ENCODE measurements at regions not wholly inside any gene's neighbourhood (a gene's known extent, or its start where the extent isn't known, plus 50 kb on each side); places are given as distances from the start of the nearest gene placed in this dataset.
"Not testable (repeated sequence)": the region's sequence is repeated elsewhere in the genome, so short reads cannot be mapped to it uniquely, and the experiment has no call there.

DNA sequence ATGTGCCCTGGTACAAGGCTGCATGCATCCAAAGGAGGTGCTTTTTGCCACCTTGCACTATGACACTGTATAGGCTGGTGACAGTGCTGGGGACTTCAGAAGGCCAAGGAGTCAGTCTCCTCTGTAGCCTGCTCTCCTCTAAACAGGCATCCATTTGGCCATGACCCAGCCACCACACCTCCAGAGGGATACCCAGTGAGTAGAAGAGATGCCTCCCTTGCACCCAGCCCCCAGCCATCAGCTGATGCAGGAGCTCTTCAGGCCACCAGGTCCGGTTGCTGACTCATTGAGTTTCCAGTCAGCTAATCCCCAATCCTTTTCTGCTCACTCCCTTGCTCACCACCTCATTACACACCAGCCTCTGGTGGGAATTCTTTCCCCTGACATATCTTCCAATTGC, 99.8 kb downstream of the PJA1 start:
- Mint-ChIP-seq H3K27ac (no peak overlapping the region), H3K4me1 (no peaks in the 10 kb centered on the region), H3K36me3 (ENCODE audit: low read depth) (no peaks in the 10 kb centered on the region), H3K4me3 (no peak overlapping the region), H3K27me3 (no peaks in the 10 kb centered on the region), H3K9me3 (no peaks in the 10 kb centered on the region)
- no peak for DNase-seq
- CTCF ChIA-PET, result no interaction called here
- POLR2A ChIA-PET, result no interaction called here

DNA sequence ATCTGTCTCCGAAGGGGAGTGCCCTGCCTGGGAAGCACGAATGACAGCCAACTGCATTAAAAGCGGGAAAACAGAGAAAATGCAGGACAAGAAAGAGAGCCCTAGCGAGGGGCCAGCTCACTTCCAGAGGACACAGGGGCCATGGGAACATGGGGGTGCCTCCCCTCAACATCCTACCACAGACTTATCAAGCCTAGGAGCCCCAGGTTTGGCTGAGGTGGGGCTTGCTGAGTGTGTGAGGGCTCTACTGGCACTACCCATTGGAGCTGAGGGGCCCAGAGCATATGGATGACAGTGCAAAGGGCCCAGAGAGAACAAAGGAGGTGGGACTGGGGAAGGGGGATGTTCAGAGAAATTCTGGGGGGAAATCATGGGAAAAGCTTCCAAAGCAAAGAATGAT, 101.8 kb downstream of the PJA1 start:
- H3K4me1 Mint-ChIP-seq, result no peaks in the 10 kb centered on the region
- no peak overlapping the region for H3K27ac Mint-ChIP-seq
- no peaks in the 10 kb centered on the region for H3K36me3 Mint-ChIP-seq (ENCODE audit: low read depth)
- no peak overlapping the region for H3K4me3 Mint-ChIP-seq
- POLR2A ChIA-PET, result no interaction called here
- H3K27me3 Mint-ChIP-seq, result no peaks in the 10 kb centered on the region
- CTCF ChIA-PET, result no interaction called here
- H3K9me3 Mint-ChIP-seq, result no peaks in the 10 kb centered on the region
- no peak for DNase-seq

DNA sequence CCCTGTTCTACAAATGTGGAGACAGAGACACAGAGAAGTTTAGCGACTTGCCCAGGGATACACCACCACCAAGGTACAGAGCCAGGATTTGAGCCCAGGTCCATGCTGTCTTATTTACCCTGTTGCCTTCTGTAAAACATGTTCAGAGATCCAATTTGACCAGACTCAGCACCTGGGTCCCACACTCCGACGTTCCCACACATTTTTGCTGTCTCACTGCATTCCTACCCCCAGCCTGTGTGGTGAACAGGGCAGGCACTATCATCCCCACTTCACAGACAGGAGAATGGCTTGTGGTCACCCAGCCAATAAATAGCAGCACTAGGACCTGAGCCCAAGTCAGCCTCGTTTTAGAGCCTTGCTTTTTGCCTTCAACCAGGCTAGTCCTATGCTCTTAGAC, 102.8 kb downstream of the PJA1 start:
- ChIA-PET CTCF (no interaction called here), POLR2A (no interaction called here)
- Mint-ChIP-seq H3K4me1 (no peaks in the 10 kb centered on the region), H3K27me3 (no peaks in the 10 kb centered on the region), H3K4me3 (no peak overlapping the region), H3K36me3 (ENCODE audit: low read depth) (no peaks in the 10 kb centered on the region), H3K9me3 (no peaks in the 10 kb centered on the region), H3K27ac (no peak overlapping the region)
- no peak for DNase-seq

DNA sequence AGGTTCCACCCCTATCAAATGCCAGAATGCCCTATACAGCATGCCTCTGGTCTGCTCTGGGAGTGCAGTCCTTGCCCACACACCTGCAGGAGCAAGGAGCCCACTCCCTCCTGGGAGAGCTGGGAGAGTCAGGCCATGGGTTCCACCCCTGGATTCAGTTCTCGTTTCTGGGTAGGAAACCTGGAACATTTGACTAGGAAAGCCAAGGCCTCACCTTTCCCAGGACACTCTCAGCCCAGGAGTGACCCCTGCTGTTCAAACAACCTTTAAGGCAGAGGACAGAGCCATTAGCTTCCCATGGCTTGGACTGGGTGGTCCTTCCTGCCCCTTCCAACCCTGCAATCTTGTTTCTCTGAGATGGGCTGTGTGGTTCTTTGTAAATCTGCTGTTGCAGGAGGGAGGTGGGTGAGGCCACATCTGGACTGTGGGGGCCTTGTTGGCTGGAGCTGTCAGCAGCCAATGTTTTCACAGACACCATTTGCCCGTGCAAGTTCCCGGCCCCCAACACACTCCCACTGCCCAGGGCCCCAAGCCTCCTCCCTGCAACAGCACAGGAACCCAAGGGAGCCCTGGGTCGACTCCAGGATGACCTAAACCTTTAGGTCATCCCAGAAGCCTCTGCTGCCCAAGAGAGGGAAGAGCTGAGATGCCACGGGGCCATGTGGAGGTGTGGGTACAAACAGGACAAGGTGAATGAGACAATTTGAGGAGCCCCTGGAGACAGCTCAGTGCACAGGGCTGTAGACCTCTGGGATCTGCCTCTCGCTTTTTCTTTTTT, 104.4 kb downstream of the PJA1 start:
- CTCF ChIA-PET, result no interaction called here
- POLR2A ChIA-PET, result no interaction called here
- no peaks in the 10 kb centered on the region for H3K27me3 Mint-ChIP-seq
- no peaks in the 10 kb centered on the region for H3K36me3 Mint-ChIP-seq (ENCODE audit: low read depth)
- H3K27ac Mint-ChIP-seq, result no peak overlapping the region
- no peaks in the 10 kb centered on the region for H3K4me1 Mint-ChIP-seq
- no peaks in the 10 kb centered on the region for H3K9me3 Mint-ChIP-seq
- H3K4me3 Mint-ChIP-seq, result no peak overlapping the region
- no peak for DNase-seq

DNA sequence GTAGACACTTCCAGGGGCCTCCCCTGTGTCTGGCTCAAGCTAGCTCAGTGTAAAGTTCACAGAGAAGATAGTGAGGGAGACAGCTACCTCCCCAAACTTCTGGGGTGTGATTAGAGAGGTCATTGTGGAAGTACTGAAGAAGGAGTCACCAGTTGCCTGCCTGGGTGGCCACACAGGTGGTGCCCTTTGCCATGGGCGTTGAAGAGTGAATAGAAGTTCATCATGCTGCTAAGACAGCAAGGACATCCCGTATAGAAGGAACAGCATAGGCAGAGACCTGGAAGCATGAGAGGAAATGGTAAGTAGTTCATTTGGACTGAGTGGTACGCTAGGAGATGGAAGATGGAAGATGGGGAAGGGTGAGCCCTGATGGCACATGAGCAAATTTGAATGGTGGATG, 110.1 kb downstream of the PJA1 start:
- DNase-seq, result no peak
- Mint-ChIP-seq H3K27me3 (no peaks in the 10 kb centered on the region), H3K9me3 (no peaks in the 10 kb centered on the region), H3K4me1 (no peaks in the 10 kb centered on the region), H3K27ac (no peak overlapping the region), H3K4me3 (no peak overlapping the region), H3K36me3 (ENCODE audit: low read depth) (no peaks in the 10 kb centered on the region)
- ChIA-PET CTCF (no interaction called here), POLR2A (no interaction called here)

DNA sequence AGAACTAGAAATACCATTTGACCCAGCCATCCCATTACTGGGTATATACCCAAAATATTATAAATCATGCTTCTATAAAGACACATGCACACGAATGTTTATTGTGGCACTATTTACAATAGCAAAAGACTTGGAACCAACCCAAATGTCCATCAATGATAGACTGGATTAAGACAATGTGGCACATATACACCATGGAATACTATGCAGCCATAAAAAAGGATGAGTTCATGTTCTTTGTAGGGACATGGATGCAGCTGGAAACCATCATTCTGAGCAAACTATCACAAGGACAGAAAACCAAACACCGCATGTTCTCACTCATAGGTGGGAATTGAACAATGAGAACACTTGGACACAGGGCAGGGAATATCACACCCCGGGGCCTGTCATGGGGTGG, 110.8 kb downstream of the PJA1 start:
- H3K27me3 Mint-ChIP-seq; POLR2A ChIA-PET; H3K9me3 Mint-ChIP-seq; H3K27ac Mint-ChIP-seq; H3K4me1 Mint-ChIP-seq; H3K36me3 Mint-ChIP-seq (ENCODE audit: low read depth); DNase-seq; H3K4me3 Mint-ChIP-seq; CTCF ChIA-PET: not testable (repeated sequence)

DNA sequence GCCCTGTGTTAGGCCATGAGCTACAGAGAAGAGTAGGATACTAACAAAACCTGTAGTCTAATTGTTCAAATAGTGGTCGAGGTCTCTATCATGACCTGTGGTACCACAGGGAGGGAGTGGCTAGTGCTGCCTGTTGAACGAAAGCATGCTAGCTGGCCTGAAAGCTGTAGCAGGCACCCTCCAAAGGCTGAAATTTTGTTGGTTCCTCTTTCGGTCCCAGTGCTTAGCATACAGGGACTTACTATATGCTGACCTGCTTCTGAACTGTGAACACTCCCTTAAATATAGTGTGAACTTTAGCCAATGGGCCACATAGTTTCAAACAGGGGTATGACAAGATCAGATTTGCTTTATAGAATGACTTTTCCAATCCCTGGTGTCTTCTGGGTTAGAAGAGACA, 113.4 kb downstream of the PJA1 start:
- Mint-ChIP-seq H3K4me1 (no peaks in the 10 kb centered on the region), H3K27ac (no peak overlapping the region), H3K9me3 (no peaks in the 10 kb centered on the region), H3K4me3 (no peak overlapping the region), H3K36me3 (ENCODE audit: low read depth) (no peaks in the 10 kb centered on the region), H3K27me3 (no peaks in the 10 kb centered on the region)
- CTCF ChIA-PET, result interaction anchor here (0.5 kb wide), 1 partner anchor 269 kb away, joined by 3 read pairs; no protein-coding TSS in a partner anchor
- POLR2A ChIA-PET, result no interaction called here
- DNase-seq, result no peak

DNA sequence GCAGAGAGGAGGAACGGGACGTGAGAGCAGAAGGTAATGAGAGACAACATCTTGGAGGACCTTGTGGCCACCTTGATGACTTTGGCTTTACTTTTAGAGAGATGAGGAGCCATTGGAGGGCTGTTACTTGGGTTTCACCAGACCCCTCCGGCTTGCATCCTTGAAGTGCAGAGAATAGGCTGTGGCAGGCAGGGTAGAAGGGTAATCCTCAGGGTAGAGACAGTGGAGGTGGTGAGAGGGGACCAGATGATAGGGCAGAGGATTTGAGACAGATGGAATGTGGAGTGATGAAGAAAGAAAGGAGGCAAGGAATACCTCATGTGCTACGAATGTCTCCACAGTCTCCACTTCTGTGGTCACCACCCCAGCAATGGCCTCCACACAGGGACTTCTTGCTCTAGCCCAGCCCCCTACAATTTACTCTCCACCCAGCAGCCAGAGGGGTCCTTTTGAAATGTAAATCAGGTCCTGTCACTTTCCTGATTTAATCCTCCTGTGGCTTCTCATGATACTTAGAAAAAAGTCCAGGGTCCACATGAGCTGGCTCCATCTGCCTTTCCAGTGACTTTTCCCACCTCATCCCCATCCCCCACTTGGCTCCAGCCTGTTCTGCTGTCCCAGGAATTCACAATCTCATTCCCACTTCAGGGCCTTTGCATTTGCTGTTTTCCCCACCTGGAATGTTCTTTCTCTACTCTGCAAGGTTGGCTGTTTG, 115.0 kb downstream of the PJA1 start:
- POLR2A ChIA-PET, result no interaction called here
- Mint-ChIP-seq H3K9me3 (no peaks in the 10 kb centered on the region), H3K4me3 (no peak overlapping the region), H3K4me1 (no peaks in the 10 kb centered on the region), H3K27me3 (no peaks in the 10 kb centered on the region), H3K36me3 (ENCODE audit: low read depth) (no peaks in the 10 kb centered on the region), H3K27ac (no peak overlapping the region)
- DNase-seq, result no peak
- CTCF ChIA-PET, result no interaction called here

DNA sequence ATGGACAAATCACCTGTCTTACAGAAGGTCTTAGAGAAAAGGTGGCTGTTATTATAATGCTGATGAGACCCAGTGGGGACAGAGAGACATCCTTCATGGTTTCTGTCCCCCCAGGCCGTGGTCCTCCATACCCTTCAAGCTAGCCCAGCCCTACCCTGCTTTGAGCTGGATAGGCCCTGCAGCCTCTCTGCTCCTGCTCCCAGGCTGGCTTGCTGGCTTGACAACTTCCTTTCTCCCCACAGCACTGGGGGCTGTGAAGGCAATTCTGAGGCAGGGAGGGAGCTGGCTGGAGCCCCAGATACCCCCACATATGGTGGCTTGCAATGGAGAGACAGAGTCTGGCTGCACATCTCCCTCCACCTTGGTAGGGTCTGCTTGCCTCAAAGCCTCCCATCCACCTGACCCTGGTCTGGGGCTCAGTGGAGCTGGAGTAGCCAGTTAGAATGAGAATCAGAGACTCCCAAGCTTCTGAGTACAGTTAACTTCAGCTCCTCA, 118.2 kb downstream of the PJA1 start:
- Mint-ChIP-seq H3K4me1 (no peaks in the 10 kb centered on the region), H3K27ac (no peak overlapping the region), H3K4me3 (no peak overlapping the region), H3K27me3 (no peaks in the 10 kb centered on the region), H3K9me3 (no peaks in the 10 kb centered on the region), H3K36me3 (ENCODE audit: low read depth) (no peaks in the 10 kb centered on the region)
- ChIA-PET CTCF (no interaction called here), POLR2A (no interaction called here)
- DNase-seq, result no peak

DNA sequence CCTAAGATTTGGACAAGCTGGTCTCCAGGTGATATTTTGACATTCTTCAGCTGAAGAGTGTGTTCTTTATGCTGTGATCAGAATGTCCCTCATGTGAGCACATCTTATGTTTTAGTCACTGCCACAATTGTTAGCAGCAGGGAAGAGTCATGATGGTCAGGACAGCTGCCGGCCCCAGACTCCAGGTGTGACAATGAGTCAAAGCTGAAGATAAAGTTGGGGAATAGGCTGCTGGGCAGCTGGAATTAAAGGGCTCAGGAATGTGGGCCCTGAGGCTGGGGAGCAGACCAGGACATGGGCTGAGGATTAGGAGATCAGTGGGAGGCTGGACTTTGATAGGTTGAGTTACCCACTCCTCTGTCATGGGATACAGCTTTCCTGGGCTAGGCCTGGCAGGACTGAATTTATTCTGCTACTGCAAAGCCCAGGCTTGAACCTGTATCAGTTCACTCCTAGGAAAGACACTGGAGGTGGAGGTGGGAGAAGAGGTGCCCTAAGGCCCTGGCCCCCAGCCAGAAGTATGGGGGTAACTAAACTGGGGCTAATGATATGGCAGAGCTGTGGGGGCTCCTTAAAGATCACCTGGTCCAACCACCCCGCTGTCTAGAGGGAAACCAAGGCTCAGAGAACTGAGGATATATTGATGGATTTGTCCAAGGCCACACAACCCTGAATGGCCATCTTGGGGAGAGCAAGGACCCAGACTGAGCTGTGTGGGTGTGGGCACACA, 119.5 kb downstream of the PJA1 start:
- POLR2A ChIA-PET, result no interaction called here
- CTCF ChIA-PET, result no interaction called here
- Mint-ChIP-seq H3K4me1 (no peaks in the 10 kb centered on the region), H3K4me3 (no peak overlapping the region), H3K27ac (no peak overlapping the region), H3K36me3 (ENCODE audit: low read depth) (no peaks in the 10 kb centered on the region), H3K27me3 (no peaks in the 10 kb centered on the region), H3K9me3 (no peaks in the 10 kb centered on the region)
- no peak for DNase-seq

DNA sequence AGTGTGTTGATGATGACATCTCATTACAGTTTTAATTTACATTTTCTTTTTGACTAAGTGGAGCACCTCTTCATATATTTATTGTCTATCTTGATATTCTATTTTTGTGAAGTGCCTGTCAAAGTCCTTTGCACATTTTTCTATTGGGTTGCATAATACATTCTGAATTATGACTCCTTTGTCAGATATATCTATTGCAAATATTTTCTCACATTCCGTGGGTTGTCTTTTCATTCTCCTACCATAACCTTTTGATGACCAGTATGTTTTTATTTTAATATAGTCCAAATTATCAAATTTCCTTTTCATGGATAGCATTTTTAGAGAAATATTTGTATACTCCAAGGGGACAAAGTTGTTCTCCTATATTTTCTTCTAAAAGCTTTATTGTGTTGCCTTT, 126.4 kb downstream of the PJA1 start:
- Mint-ChIP-seq H3K9me3 (no peaks in the 10 kb centered on the region), H3K4me3 (no peak overlapping the region), H3K4me1 (no peaks in the 10 kb centered on the region), H3K27me3 (no peaks in the 10 kb centered on the region), H3K27ac (no peak overlapping the region), H3K36me3 (ENCODE audit: low read depth) (no peaks in the 10 kb centered on the region)
- CTCF ChIA-PET, result no interaction called here
- DNase-seq, result no peak
- POLR2A ChIA-PET, result no interaction called here

DNA sequence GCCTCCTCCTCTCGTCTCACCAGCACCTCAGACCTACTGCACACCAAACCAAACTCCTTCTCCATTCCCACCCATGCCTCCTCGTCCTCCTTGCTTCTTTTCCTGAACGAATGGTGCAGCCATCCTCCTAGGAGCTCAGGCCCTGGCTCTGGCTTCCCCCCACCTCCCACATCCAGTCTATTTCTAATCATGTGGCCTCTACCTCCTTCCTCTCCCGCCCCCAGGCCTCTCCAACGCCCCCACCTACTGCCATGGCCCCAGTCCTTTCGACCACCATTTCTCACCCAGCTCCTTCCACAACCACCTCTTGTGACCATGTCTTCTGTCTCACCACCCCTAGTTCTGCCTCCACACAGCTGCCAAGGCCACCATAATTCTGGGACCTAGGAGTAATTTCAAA, 127.1 kb downstream of the PJA1 start:
- H3K27me3 Mint-ChIP-seq, result no peaks in the 10 kb centered on the region
- H3K27ac Mint-ChIP-seq, result no peak overlapping the region
- DNase-seq, result no peak
- H3K36me3 Mint-ChIP-seq (ENCODE audit: low read depth), result no peaks in the 10 kb centered on the region
- H3K4me1 Mint-ChIP-seq, result no peaks in the 10 kb centered on the region
- POLR2A ChIA-PET, result no interaction called here
- H3K4me3 Mint-ChIP-seq, result no peak overlapping the region
- no peaks in the 10 kb centered on the region for H3K9me3 Mint-ChIP-seq
- CTCF ChIA-PET, result no interaction called here

DNA sequence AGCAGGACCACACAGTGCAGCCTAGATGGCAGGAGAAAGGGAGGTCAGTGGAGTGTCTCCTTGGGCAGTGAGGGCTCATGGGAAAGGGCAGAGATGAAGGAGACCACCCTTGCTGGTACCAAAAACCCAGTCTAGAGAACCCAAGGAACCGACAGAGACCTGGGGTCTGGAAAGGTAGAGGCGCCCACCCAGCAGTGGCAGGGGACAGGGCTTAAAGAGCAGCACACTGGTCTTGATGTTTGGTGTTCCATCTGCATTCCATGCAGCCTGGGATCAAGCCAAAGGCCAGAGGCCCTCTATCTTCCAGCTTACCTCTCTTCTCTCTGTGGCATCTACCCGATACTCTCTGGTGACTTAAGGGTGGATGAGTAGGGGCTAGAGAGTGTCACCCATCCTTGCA, 127.5 kb downstream of the PJA1 start:
- Mint-ChIP-seq H3K9me3 (no peaks in the 10 kb centered on the region), H3K4me3 (no peak overlapping the region), H3K27ac (no peak overlapping the region), H3K4me1 (no peaks in the 10 kb centered on the region), H3K36me3 (ENCODE audit: low read depth) (no peaks in the 10 kb centered on the region), H3K27me3 (no peaks in the 10 kb centered on the region)
- no peak for DNase-seq
- ChIA-PET POLR2A (no interaction called here), CTCF (no interaction called here)
